Bronchial epithelial cell (primary cell): ENCODE measurements at regions not wholly inside any gene's neighbourhood (a gene's known extent, or its start where the extent isn't known, plus 50 kb on each side); places are given as distances from the start of the nearest gene placed in this dataset.

ENCODE experiments used
- DNase-seq: peaks from one replicate; pipeline ENCODE4 v3.0.0-alpha.2; 2010; ENCODE audit warnings: low read depth
- FAIRE-seq: peaks from 2 replicates; lab custom pipeline; 2011; peaks lifted over from hg19 to GRCh38; lab: Jason Lieb, UNC
- H3K27me3 ChIP-seq: 2 replicates; pipeline ENCODE4 v1.5.1; 2011; ENCODE audit warnings: low read length; ENCODE audit not compliant: control insufficient read depth, insufficient read depth
- H3K36me3 ChIP-seq: 2 replicates; pipeline ENCODE4 v1.5.1; 2011; ENCODE audit warnings: low read length; ENCODE audit not compliant: control insufficient read depth, insufficient read depth
- H3K4me3 ChIP-seq: 2 replicates; pipeline ENCODE4 v1.5.1; 2011; ENCODE audit warnings: mild to moderate bottlenecking, low read depth, low read length, control low read depth
- TF ChIP-seq, protein P1 (sequence below): IDR thresholded peaks from 2 replicates; pipeline ENCODE4 v1.5.1; 2011; ENCODE audit warnings: mild to moderate bottlenecking, moderate library complexity, low read length, control low read depth, inconsistent platforms; ENCODE audit not compliant: insufficient read depth, severe bottlenecking

DNA sequence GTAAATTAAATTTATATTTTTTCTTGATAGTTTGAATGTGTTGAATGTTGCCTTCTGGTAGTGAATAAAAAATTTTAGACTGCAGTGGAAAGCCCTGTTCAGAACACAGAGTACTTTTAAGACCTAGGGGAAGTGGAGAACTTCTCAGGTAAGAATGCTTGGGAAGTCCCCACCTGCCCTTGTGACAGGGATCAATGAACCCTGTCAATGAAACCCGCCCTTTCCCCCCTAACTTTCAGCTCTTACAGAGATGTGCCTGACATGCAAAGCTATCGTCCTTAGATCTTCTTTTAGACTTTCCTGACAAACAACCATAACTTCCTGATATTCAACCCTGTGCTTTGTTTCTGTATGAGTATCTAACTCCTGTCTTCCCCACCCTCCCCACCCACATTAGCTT lies 562.7 kb downstream of the TLE4 start:
- Histone ChIP-seq H3K4me3 (no peak overlapping the region), H3K36me3 (no peaks in the 10 kb centered on the region), H3K27me3 (no peaks in the 10 kb centered on the region)
- FAIRE-seq (no peak), DNase-seq (no peak)
- TF ChIP-seq, protein P1, sequence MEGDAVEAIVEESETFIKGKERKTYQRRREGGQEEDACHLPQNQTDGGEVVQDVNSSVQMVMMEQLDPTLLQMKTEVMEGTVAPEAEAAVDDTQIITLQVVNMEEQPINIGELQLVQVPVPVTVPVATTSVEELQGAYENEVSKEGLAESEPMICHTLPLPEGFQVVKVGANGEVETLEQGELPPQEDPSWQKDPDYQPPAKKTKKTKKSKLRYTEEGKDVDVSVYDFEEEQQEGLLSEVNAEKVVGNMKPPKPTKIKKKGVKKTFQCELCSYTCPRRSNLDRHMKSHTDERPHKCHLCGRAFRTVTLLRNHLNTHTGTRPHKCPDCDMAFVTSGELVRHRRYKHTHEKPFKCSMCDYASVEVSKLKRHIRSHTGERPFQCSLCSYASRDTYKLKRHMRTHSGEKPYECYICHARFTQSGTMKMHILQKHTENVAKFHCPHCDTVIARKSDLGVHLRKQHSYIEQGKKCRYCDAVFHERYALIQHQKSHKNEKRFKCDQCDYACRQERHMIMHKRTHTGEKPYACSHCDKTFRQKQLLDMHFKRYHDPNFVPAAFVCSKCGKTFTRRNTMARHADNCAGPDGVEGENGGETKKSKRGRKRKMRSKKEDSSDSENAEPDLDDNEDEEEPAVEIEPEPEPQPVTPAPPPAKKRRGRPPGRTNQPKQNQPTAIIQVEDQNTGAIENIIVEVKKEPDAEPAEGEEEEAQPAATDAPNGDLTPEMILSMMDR, result no peak

DNA sequence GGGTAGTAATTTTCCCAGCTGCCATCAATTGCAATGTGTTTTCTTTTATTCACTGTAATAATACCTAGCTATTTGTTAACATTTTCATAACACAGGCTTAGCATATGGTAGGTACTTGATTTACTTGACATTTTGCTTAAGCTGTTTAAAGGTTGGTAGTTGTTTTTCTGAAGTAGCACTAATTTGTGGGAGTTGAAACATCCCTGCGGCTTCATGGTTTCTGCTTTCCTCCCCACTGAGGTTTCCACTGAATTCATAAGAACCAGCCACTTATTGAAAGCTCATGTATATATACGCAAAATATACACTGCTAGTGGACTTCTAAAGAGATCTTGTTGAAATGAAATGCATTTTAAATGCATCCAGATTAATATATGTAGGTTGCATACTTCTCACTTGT lies 559.9 kb downstream of the TLE4 start:
- no peak for FAIRE-seq
- Histone ChIP-seq H3K27me3 (no peaks in the 10 kb centered on the region), H3K36me3 (no peaks in the 10 kb centered on the region), H3K4me3 (no peak overlapping the region)
- TF ChIP-seq, protein P1, result no peak
- DNase-seq, result no peak

DNA sequence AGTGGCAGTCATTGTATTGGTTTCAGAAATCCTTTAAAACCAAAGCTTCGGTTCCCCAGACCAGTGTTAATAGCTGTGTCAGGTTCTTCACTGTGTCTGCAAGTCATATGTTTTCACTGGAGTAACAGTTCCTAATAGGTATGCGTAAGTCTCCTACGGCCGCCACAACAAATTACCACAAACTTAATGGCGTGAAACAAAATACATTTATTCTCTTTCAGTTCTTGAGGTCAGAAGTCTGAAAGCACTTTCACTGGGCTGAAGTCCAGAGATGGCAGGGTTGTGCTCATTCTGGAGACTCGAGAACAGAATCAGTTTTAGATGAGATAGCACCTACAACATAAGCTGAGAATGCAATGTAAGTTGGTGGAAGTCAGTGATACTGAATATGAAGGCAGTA lies 556.2 kb downstream of the TLE4 start:
- no peaks in the 10 kb centered on the region for H3K27me3 ChIP-seq

DNA sequence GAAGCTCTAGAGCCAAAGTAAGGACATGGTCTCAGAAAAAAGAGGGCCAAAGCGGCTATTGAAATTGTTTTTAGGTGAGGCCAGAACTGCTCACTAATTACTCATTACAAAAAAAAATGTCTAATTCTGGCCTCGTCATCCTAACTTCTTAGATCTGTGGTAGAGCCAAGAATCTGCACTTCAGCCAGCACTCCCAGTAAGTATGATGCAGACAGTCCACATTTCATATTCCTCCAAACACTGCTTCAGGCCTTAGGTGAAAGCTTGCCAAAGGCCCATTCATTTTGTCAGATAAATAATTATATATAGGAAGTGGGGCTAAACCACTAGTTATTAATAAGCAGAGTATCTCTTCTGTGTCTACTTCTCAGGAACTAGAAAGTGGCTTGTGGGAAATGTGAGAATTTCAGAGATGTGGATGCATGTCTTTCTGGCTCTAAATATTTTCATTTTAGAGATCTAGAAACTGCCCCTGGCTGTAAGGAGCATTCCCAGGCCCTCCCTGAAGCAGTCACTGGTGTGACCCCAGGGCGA lies 554.0 kb downstream of the TLE4 start:
- no peaks in the 10 kb centered on the region for H3K27me3 ChIP-seq
- TF ChIP-seq, protein P1, result no peak
- no peak for DNase-seq
- no peaks in the 10 kb centered on the region for H3K36me3 ChIP-seq
- H3K4me3 ChIP-seq, result no peak overlapping the region
- no peak for FAIRE-seq

More for the DNA sequence above, 556.2 kb downstream of the TLE4 start:
- Histone ChIP-seq H3K4me3 (no peak overlapping the region), H3K36me3 (no peaks in the 10 kb centered on the region)
- TF ChIP-seq, protein P1, result no peak
- no peak for DNase-seq
- no peak for FAIRE-seq

DNA sequence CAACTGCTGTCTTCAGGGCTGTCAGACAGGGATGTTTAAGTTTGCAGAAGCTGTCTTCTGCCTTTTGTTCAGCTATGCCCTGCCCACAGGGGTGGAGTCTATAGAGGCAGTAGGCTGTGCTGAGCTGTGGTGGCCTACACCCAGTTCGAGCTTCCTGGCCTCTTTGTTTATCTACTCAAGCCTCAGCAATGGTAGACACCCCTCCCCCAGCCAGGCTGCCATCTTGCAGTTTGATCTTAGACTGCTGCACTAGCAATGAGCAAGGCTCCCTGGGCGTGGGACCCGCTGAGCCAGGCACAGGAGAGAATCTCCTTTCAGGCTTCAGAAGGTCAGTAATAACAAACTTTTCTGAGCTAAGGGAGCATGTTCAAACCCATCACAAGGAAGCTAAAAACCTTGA lies 545.3 kb downstream of the TLE4 start:
- Histone ChIP-seq H3K36me3 (no peaks in the 10 kb centered on the region), H3K4me3 (no peak overlapping the region), H3K27me3 (no peaks in the 10 kb centered on the region)
- TF ChIP-seq, protein P1, result no peak
- FAIRE-seq (no peak), DNase-seq (no peak)

DNA sequence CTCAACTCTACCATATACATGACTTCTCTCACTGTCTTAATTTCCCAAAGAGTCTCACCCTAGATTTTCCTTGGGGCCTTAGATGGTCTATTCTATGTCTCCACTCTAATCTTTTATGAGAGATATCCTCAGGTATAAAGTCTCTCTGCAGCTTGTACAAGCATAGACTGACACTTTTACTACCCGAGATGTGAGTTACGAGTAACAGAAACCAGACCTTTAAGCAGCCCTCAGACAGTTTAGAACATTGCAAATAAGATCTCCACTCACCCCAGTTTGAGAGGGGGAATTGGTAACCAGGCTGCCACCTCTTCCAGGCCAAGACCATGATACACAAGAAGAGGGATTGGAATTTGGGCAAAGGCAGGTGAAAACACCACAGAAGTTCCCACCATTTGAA lies 542.5 kb downstream of the TLE4 start:
- Histone ChIP-seq H3K36me3 (no peaks in the 10 kb centered on the region), H3K27me3 (no peaks in the 10 kb centered on the region), H3K4me3 (no peak overlapping the region)
- TF ChIP-seq, protein P1, result no peak
- FAIRE-seq (no peak), DNase-seq (no peak)
